Activated CD8-positive, alpha-beta memory T cell treated with anti-CD3 and anti-CD28 coated beads, Interleukin-2, amount 50 U/mL, for 24 hours (primary cell): ENCODE measurements at regions not wholly inside any gene's neighbourhood (a gene's known extent, or its start where the extent isn't known, plus 50 kb on each side); places are given as distances from the start of the nearest gene placed in this dataset.
"Not testable (repeated sequence)": the region's sequence is repeated elsewhere in the genome, so short reads cannot be mapped to it uniquely, and the experiment has no call there.

ENCODE experiments used
- DNase-seq: peaks from one replicate; pipeline ENCODE4 v3.0.0-alpha.2; 2020; ENCODE audit errors: extremely low read depth

GRCh38 chr3:106397006-106397405 lies 528.2 kb upstream of the CBLB start:
- no peak for DNase-seq

- DNase-seq = no peak
Observed at GRCh38 chr3:106398891-106399600, 530.2 kb upstream of the CBLB start.

GRCh38 chr3:106399761-106400160 lies 530.9 kb upstream of the CBLB start:
- no peak for DNase-seq

GRCh38 chr3:106401666-106402490 lies 533.1 kb upstream of the CBLB start:
- DNase-seq = no peak

GRCh38 chr3:106403371-106404145 lies 534.7 kb upstream of the CBLB start:
- no peak for DNase-seq

GRCh38 chr3:106413683-106414082 lies 544.9 kb upstream of the CBLB start:
- no peak for DNase-seq

GRCh38 chr3:106420628-106421027 lies 551.8 kb upstream of the CBLB start:
- DNase-seq = no peak

GRCh38 chr3:106421426-106421825 lies 552.6 kb upstream of the CBLB start:
- no peak for DNase-seq

GRCh38 chr3:106421909-106422308 lies 553.1 kb upstream of the CBLB start:
- no peak for DNase-seq

- no peak for DNase-seq
Observed at GRCh38 chr3:106423321-106424225, 554.8 kb upstream of the CBLB start.

- DNase-seq = no peak
Observed at GRCh38 chr3:106425026-106425425, 556.2 kb upstream of the CBLB start.

GRCh38 chr3:106425916-106426315 lies 557.1 kb upstream of the CBLB start:
- no peak for DNase-seq

GRCh38 chr3:106428565-106428994 lies 559.8 kb upstream of the CBLB start:
- DNase-seq = no peak

- DNase-seq = no peak
Observed at GRCh38 chr3:106431721-106432120, 562.9 kb upstream of the CBLB start.

- DNase-seq = no peak
Observed at GRCh38 chr3:106435899-106436453, 567.2 kb upstream of the CBLB start.

GRCh38 chr3:106438887-106439286 lies 570.1 kb upstream of the CBLB start:
- DNase-seq = no peak

- no peak for DNase-seq
Observed at GRCh38 chr3:106440672-106441071, 571.9 kb upstream of the CBLB start.

- DNase-seq = no peak
Observed at GRCh38 chr3:106446271-106446670, 577.5 kb upstream of the CBLB start.

GRCh38 chr3:106447723-106448301 lies 579.0 kb upstream of the CBLB start:
- no peak for DNase-seq

- not testable (repeated sequence) for DNase-seq
Observed at GRCh38 chr3:106448372-106448966, 579.7 kb upstream of the CBLB start.
